NCI-H1417 treated with DMSO at 0.1 percent for 48 hours (cell line): ENCODE measurements at regions not wholly inside any gene's neighbourhood (a gene's known extent, or its start where the extent isn't known, plus 50 kb on each side); places are given as distances from the start of the nearest gene placed in this dataset.
"Not testable (repeated sequence)": the region's sequence is repeated elsewhere in the genome, so short reads cannot be mapped to it uniquely, and the experiment has no call there.

Source experiments
- DNase-seq: peaks from one replicate; lab custom pipeline; 2025; lab: John Stamatoyannopoulos, UW

GRCh38 chr5:105696440-105696839 lies 1974.3 kb downstream of the EFNA5 start:
- no peak for DNase-seq

GRCh38 chr5:105695941-105696340 lies 1974.8 kb downstream of the EFNA5 start:
- DNase-seq = no peak

GRCh38 chr5:105689596-105689995 lies 1981.1 kb downstream of the EFNA5 start:
- no peak for DNase-seq

- no peak for DNase-seq
Measured at GRCh38 chr5:105688227-105688792, 1982.4 kb downstream of the EFNA5 start.

GRCh38 chr5:105687493-105687892 lies 1983.2 kb downstream of the EFNA5 start:
- DNase-seq = no peak

GRCh38 chr5:105685884-105686283 lies 1984.9 kb downstream of the EFNA5 start:
- no peak for DNase-seq

- no peak for DNase-seq
Measured at GRCh38 chr5:105684799-105685198, 1985.9 kb downstream of the EFNA5 start.

GRCh38 chr5:105680858-105681475 lies 1989.8 kb downstream of the EFNA5 start:
- DNase-seq = no peak

GRCh38 chr5:105677291-105677690 lies 1993.4 kb downstream of the EFNA5 start:
- no peak for DNase-seq

GRCh38 chr5:105670596-105670995 lies 2000.1 kb downstream of the EFNA5 start:
- DNase-seq = no peak

GRCh38 chr5:105663671-105664070 lies 2007.1 kb downstream of the EFNA5 start:
- DNase-seq = no peak

GRCh38 chr5:105659396-105659795 lies 2011.3 kb downstream of the EFNA5 start:
- DNase-seq = no peak

GRCh38 chr5:105640328-105640727 lies 2030.4 kb downstream of the EFNA5 start:
- no peak for DNase-seq

- DNase-seq = no peak
Measured at GRCh38 chr5:105639511-105639910, 2031.2 kb downstream of the EFNA5 start.

GRCh38 chr5:105639068-105639467 lies 2031.7 kb downstream of the EFNA5 start:
- DNase-seq = no peak

- no peak for DNase-seq
Measured at GRCh38 chr5:105638437-105638836, 2032.3 kb downstream of the EFNA5 start.

- no peak for DNase-seq
Measured at GRCh38 chr5:105632043-105632442, 2038.7 kb downstream of the EFNA5 start.

- DNase-seq = no peak
Measured at GRCh38 chr5:105630803-105631202, 2039.9 kb downstream of the EFNA5 start.

GRCh38 chr5:105619725-105620124 lies 2051.0 kb downstream of the EFNA5 start:
- DNase-seq = no peak

GRCh38 chr5:105617436-105618215 lies 2053.1 kb downstream of the EFNA5 start:
- DNase-seq = no peak

GRCh38 chr5:105616599-105616998 lies 2054.0 kb upstream of the NUDT12 start:
- no peak for DNase-seq

- not testable (repeated sequence) for DNase-seq
Measured at GRCh38 chr5:105602406-105602805, 2039.8 kb upstream of the NUDT12 start.

- DNase-seq = no peak
Measured at GRCh38 chr5:105593011-105593760, 2030.6 kb upstream of the NUDT12 start.
